Left lung (tissue), 4 donors: ENCODE measurements at regions not wholly inside any gene's neighbourhood (a gene's known extent, or its start where the extent isn't known, plus 50 kb on each side); places are given as distances from the start of the nearest gene placed in this dataset.

Source experiments
- ATAC-seq: fragments of 200-7000 bp; cut with Tn5 transposase; one replicate; pipeline ENCODE4 v1.9.1; 2020; ENCODE audit warnings: moderate library complexity
- DNase-seq, 4 donors: peaks; one replicate each; pipeline ENCODE4 v3.0.0-alpha.2; 2013 to 2020
- H3K27ac ChIP-seq, 2 donors: fragments of 200-600 bp; sonication (generic) in 1 of 2; one replicate each; pipeline versions ENCODE4 v1.5.0 to v1.8.0; 2020 to 2021
- H3K27me3 ChIP-seq, 2 donors: fragments of 200-600 bp; sonication (generic) in 1 of 2; one replicate each; pipeline versions ENCODE4 v1.5.0 to v1.8.0; 2020 to 2021
- H3K36me3 ChIP-seq, 2 donors: fragments of 200-600 bp; sonication (generic) in 1 of 2; one replicate each; pipeline versions ENCODE4 v1.5.0 to v1.8.0; 2020 to 2021
- H3K4me1 ChIP-seq, 2 donors: fragments of 200-600 bp; one replicate each; pipeline ENCODE4 v1.8.0; 2021
- H3K4me3 ChIP-seq, 2 donors: fragments of 200-600 bp; sonication (generic) in 1 of 2; one replicate each; pipeline versions ENCODE4 v1.5.0 to v1.8.0; 2020 to 2021; ENCODE audit warnings: mild to moderate bottlenecking in 1 of 2
- H3K9me3 ChIP-seq, 2 donors: fragments of 200-600 bp; sonication (generic) in 1 of 2; one replicate each; pipeline versions ENCODE4 v1.5.0 to v1.8.0; 2020 to 2021
- intact Hi-C, 2 donors: fragments of 100-400 bp; cut with DNase I; formaldehyde crosslinking; loops; one replicate each; pipeline versions ENCODE4 v1.11.2 to v1.14.2; 2022
- TF ChIP-seq, protein P1 (sequence below), 2 donors: fragments of 200-600 bp; sonication (generic) in 1 of 2; IDR thresholded peaks; one replicate each; pipeline versions ENCODE4 v1.5.0 to v1.8.0; 2021; ENCODE audit warnings: antibody characterized with exemption in 2 of 2
- donor health status: DM: no; HTN: yes; CAD: no.
- donor health status: DM: no; HTN: no; CAD: no.

- DNase-seq = no peak
- Histone ChIP-seq H3K36me3 (no peaks in the 10 kb centered on the region), H3K4me3 (no peak overlapping the region), H3K4me1 (no peaks in the 10 kb centered on the region), H3K9me3 (no peaks in the 10 kb centered on the region), H3K27ac (no peak overlapping the region), H3K27me3 (no peaks in the 10 kb centered on the region)
- intact Hi-C loops = no loop called here
- TF ChIP-seq, protein P1, sequence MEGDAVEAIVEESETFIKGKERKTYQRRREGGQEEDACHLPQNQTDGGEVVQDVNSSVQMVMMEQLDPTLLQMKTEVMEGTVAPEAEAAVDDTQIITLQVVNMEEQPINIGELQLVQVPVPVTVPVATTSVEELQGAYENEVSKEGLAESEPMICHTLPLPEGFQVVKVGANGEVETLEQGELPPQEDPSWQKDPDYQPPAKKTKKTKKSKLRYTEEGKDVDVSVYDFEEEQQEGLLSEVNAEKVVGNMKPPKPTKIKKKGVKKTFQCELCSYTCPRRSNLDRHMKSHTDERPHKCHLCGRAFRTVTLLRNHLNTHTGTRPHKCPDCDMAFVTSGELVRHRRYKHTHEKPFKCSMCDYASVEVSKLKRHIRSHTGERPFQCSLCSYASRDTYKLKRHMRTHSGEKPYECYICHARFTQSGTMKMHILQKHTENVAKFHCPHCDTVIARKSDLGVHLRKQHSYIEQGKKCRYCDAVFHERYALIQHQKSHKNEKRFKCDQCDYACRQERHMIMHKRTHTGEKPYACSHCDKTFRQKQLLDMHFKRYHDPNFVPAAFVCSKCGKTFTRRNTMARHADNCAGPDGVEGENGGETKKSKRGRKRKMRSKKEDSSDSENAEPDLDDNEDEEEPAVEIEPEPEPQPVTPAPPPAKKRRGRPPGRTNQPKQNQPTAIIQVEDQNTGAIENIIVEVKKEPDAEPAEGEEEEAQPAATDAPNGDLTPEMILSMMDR (IDR thresholded peaks at IDR 0.05) = no peak
- ATAC-seq = no peak
These were observed 186.0 kb downstream of the MID1IP1 start for GRCh38 chrX:38987198-38987651.

DNA sequence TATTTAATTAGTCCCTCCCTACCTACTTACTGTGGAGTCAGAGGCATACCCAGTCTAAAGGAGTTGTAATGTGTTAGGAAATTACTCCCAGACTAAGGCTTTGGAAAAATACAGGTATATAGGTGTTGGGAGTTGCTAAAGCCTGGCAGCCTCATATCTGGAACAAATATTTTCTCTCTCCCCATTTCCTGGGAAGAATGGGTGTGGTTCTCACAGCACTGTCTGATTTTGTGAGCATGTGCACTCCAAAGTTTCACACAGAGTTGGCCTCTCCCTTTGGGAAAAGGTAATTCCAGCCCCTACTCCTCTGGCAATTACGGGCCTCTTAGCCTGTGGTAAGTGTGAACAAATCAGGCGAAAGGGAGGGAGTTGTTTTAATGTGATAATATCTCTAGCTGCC is 187.0 kb downstream of the MID1IP1 start:
- no peaks in the 10 kb centered on the region for H3K4me1 ChIP-seq
- no peak for ATAC-seq
- H3K27ac ChIP-seq = no peak overlapping the region
- DNase-seq = no peak
- H3K4me3 ChIP-seq = no peak overlapping the region
- no peaks in the 10 kb centered on the region for H3K36me3 ChIP-seq
- TF ChIP-seq, protein P1 (IDR thresholded peaks at IDR 0.05) = no peak
- intact Hi-C loops = no loop called here
- no peaks in the 10 kb centered on the region for H3K27me3 ChIP-seq
- no peaks in the 10 kb centered on the region for H3K9me3 ChIP-seq

- H3K27me3 ChIP-seq = no peaks in the 10 kb centered on the region
- H3K4me3 ChIP-seq = no peak overlapping the region
- H3K4me1 ChIP-seq = no peaks in the 10 kb centered on the region
- no peaks in the 10 kb centered on the region for H3K9me3 ChIP-seq
- no peak overlapping the region for H3K27ac ChIP-seq
- TF ChIP-seq, protein P1 (IDR thresholded peaks at IDR 0.05) = no peak
- no peaks in the 10 kb centered on the region for H3K36me3 ChIP-seq
- DNase-seq (no peak), ATAC-seq (no peak)
- intact Hi-C loops = no loop called here
These were observed 187.8 kb downstream of the MID1IP1 start for GRCh38 chrX:38989076-38989475.

DNA sequence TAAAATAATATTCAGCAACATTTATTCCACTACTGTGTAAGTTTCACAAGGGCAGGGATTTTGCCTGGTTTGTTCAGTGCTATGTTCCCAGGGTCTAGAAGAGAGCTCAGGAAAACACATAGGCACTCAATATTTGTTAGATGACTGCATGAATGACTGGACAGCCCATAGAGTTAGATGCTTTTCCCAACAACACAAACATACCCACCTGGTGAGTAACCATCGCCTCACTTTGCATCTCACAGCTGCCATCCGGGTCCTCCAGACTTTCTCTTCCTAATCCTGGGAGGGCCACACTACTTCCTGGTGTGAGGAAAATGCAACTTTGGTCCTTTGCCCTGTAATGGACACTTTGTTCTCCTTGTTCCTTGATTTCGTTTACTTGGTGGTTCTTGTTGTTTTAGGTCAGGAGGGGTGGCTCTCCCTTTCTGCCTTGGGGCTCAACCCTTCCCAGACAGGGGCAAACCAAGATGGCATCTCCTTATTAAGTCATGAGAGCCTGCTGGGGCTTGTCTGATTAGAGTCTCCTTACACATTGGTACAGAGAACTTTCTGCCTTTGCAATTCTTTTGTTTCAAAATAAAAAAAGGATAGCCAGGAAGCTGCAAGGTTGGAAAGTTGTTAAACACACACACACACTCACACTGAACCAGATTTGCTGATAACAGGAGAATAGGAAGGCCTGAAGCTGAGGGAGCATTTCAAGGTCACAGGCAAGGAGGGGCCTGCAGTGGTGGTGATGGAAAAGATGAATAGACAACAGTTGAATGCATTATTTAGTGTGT is 190.6 kb downstream of the MID1IP1 start:
- Histone ChIP-seq H3K36me3 (no peaks in the 10 kb centered on the region), H3K4me1 (no peaks in the 10 kb centered on the region), H3K27me3 (no peaks in the 10 kb centered on the region), H3K4me3 (no peak overlapping the region), H3K9me3 (no peaks in the 10 kb centered on the region), H3K27ac (no peak overlapping the region)
- ATAC-seq = no peak
- DNase-seq = no peak
- TF ChIP-seq, protein P1 (IDR thresholded peaks at IDR 0.05) = no peak
- intact Hi-C loops = no loop called here

- TF ChIP-seq, protein P1 (IDR thresholded peaks at IDR 0.05) = no peak
- Histone ChIP-seq H3K27ac (no peak overlapping the region), H3K9me3 (no peaks in the 10 kb centered on the region), H3K4me1 (no peaks in the 10 kb centered on the region), H3K36me3 (no peaks in the 10 kb centered on the region), H3K4me3 (no peak overlapping the region), H3K27me3 (no peaks in the 10 kb centered on the region)
- DNase-seq (no peak), ATAC-seq (no peak)
- intact Hi-C loops = no loop called here
These were observed 191.3 kb downstream of the MID1IP1 start for GRCh38 chrX:38992441-38993096.
